GM19351 (cell line): ENCODE measurements at regions not wholly inside any gene's neighbourhood (a gene's known extent, or its start where the extent isn't known, plus 50 kb on each side); places are given as distances from the start of the nearest gene placed in this dataset.

Experiments
- ATAC-seq: cut with Tn5 transposase; IDR thresholded peaks from one replicate; pipeline ENCODE4 v1.9.1; 2021; ENCODE audit warnings: mild to moderate bottlenecking, moderate library complexity; ENCODE audit not compliant: unreplicated experiment

GRCh38 chr1:149841597-149842238 lies 57.6 kb upstream of the BOLA1 start:
- peak; percentile 35 for ATAC-seq

- peak; percentile 59 for ATAC-seq
Observed at GRCh38 chr1:149842458-149843064, 56.8 kb upstream of the BOLA1 start.

- ATAC-seq, result no peak
Observed at GRCh38 chr1:149843431-149844041, 55.8 kb upstream of the BOLA1 start.

GRCh38 chr1:149844101-149844500 lies 55.3 kb upstream of the BOLA1 start:
- no peak for ATAC-seq

GRCh38 chr1:149844650-149845255 lies 54.6 kb upstream of the BOLA1 start:
- no peak for ATAC-seq

- ATAC-seq, result no peak
Observed at GRCh38 chr1:149845416-149845815, 54.0 kb upstream of the BOLA1 start.

- ATAC-seq, result no peak
Observed at GRCh38 chr1:149846042-149846441, 53.3 kb upstream of the BOLA1 start.

- ATAC-seq, result no peak
Observed at GRCh38 chr1:149846593-149847466, 52.5 kb upstream of the BOLA1 start.

- no peak for ATAC-seq
Observed at GRCh38 chr1:149848340-149849110, 50.8 kb upstream of the BOLA1 start.

GRCh38 chr1:149849111-149849946 lies 50.0 kb upstream of the BOLA1 start:
- ATAC-seq, result no peak
